HG02981 (cell line): ENCODE measurements at regions not wholly inside any gene's neighbourhood (a gene's known extent, or its start where the extent isn't known, plus 50 kb on each side); places are given as distances from the start of the nearest gene placed in this dataset.

Experiments
- ATAC-seq: cut with Tn5 transposase; IDR thresholded peaks from one replicate; pipeline ENCODE4 v1.9.1; 2021; ENCODE audit warnings: mild to moderate bottlenecking, moderate library complexity; ENCODE audit not compliant: unreplicated experiment

DNA sequence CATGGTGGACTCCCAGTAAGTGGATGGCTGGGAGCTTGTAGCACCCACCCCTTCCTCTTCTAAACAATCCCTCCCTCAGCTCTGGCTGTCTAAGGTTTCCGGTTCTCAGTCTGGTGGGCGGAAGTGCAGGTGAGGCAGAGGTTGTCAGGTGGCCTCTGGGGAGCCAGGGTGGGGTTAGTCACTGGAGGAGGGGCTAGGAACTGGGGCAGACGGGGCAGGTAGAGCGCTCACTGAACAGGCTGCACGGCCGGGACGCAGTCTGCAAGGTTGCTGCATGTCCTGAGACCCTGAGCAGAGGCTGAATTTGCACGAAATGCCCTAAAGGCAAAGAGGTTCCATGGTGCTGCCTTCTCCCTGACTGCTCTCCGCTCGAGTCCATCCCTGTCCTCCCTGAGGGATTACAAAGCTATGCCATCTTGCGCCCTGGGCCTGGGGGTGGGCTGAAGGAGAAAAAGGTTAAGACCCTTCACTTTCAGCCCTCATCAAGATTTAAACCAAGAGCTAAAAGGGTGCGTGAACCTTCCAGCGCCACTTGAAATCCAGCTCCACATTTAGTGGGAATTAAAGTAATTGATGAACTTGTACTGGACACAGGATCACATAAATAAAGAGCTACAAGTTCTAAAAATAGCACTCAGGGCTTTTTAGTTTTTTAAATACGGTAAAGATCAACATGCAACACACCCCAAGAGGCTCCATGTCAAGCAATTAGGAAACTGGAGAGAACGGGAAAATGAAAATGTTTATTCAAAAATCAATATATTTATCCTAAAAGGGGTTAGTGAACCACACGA lies 62.3 kb upstream of the CTBP2 start:
- ATAC-seq = no peak

DNA sequence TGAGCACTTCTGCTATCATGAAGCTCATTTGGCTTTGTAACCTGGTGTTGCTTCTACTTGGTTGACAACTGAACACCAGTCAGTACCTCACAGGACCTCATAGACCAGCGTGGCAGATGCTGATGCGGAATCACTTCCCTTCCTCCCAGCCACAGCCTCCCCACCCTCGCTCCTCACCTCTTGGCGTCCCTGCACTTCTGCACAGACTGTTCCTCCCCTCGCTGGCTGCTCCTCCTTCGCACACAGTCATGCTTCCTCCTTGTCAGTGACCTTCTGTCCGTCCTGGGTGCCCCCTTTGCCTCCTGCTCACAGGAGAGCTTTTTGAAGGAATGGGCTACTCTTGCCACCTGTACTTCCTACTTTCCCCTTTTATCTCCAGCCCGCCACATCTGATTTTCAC lies 61.4 kb upstream of the CTBP2 start:
- ATAC-seq = no peak

DNA sequence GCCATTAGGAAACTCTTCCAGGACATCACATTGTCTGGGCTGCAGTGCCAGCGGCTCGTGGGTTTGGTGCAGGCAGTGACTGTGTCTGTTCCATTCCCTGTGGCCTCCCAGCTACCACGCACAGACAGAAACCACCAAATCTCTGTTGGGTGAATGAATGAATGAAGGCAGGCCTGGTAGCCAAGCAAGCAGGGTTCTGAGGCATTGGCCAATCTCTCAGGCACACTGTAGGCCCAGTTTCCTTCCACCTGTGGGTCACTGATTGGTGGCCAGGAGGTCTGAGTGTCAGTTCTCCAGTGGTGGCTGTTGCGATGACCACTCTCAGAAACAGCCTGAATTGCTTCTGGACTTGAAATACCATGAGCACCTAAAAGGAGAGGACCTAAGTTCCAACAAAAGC lies 59.4 kb upstream of the CTBP2 start:
- no peak for ATAC-seq

DNA sequence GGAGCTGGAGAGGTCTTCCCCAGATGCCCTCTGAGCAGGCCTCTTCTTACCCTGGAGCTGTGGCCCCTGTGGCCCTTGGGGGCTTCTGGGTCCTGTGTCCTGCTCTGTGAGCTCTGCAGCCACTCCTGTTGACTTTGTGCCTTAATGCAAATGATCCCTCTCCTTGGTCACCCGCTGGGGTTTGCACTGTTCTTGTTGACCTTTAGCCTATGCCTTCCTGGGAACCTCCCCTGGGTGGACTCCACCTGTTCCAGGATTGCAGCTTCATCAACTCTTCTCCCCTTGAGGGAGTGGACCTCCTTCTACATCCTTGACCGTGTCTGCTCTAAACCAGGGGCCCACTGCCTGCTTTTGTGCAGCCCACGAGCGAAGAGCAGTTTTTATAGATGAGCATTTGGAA lies 58.6 kb upstream of the CTBP2 start:
- ATAC-seq = no peak

DNA sequence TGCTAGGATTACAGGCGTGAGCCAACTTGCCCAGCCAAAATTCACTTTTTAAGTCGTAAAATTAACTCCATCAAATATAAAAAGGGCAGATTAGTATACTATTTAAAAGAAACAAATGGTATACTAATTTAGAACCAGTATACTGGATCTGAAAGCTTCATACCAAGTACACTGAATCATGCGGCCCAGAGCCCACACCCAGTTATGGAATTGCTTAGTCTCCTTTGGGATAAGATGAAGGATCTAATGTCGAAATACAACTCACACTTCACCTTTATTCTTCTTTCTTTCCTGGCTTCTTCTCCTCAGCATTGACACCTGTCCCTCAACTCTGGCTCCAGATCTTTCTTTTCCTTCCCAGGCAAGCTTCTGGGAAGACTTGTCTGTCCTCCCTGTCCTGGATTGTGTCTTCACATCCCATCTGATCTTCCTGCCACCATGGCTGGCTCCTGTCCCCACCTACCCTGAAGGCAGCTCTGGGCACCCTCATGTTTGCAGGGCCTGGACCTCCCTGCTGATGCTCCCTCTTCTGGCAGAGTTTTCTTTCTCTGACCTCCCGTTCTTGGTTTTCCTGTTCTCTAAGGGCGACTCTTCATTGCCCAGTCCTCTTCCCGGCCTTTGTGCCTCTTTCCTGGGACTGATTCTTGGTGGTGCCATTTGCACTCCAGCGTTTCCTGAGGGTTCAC lies 57.8 kb upstream of the CTBP2 start:
- ATAC-seq = no peak

DNA sequence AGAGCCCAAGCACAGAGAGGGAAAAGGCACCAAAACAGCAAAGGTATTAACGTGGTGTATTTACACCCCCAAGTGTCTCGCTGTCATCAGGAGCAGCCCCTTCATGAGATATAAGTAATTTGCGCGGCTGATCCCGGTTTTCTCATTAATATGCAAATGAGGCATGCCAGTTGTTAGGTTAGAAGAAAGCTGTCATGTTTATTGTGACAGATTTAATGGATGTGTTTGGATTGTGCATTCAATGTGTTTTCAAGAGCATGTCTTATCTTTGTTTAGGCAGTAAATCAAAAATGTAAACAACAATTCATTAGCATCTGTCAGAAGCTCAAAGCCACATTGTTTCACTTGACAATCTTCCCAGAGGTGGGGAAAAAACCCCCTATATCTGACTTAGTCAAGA lies 56.5 kb upstream of the CTBP2 start:
- ATAC-seq = no peak

DNA sequence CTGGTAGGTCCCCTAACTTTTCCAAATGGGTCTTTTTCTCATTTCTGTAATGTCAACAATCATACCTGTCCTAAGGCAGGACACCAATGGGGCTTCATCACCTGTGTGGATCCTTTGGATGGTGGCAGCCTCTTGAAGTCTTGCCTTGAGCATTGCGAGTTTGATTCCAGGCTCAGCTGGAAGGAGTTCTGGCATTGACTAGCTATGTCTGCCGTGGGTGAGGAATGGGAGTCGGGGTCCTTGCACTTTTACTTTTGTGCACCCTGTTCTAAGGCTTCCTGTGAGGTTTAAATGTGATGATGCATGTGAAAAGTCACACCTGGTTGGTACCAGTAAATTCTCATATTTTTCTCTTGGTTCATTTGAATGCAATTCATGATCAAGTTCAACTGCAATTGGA lies 55.9 kb upstream of the CTBP2 start:
- ATAC-seq = no peak

DNA sequence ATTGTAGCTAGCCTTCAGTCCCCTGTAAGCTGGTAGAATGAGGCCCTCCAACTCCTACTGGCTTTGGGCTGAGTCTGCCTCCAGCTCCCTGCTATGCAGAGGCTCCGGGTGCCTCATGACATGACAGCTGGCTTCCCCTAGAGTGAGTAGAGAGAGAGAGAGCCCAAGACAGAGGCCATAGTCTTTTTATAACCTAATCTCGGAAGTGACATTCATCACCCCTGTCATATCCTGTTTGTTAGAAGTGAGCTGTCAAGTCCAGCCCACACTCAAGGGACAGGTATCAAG lies 53.9 kb upstream of the CTBP2 start:
- ATAC-seq = no peak

DNA sequence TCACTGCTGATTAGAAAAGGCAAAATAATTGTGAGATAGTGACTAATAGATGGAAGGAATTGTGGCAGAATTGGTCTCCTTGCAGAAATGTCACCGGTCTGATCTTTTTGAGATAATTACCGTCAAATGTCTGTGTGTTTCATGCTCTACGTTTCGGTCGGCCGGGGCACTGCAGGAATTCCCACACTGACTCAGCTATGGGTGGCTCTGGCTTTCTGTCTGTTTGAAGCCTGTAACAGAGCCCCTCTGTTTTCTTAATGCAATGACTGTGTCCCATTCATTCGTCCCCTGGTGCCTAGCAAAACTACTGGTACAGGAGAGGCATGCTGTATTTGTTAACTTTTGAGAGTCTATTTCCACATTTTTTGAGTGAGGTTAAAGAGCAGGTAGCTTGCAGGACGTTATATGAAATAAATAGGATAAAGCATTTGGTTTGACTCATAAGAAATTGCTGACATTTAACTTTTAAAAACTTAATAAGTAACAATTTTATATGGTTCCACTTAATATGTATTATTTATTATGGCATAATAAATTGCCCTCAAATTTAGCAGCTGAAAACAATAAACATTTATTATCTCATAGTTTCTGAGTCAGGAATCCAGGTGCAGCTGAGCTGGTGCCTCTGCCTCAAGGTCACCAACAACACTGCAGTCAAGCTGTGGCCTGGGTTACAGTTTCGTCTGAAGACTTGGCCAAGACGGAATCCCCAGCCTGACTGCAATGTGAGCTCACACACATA lies 53.3 kb upstream of the CTBP2 start:
- ATAC-seq = no peak

DNA sequence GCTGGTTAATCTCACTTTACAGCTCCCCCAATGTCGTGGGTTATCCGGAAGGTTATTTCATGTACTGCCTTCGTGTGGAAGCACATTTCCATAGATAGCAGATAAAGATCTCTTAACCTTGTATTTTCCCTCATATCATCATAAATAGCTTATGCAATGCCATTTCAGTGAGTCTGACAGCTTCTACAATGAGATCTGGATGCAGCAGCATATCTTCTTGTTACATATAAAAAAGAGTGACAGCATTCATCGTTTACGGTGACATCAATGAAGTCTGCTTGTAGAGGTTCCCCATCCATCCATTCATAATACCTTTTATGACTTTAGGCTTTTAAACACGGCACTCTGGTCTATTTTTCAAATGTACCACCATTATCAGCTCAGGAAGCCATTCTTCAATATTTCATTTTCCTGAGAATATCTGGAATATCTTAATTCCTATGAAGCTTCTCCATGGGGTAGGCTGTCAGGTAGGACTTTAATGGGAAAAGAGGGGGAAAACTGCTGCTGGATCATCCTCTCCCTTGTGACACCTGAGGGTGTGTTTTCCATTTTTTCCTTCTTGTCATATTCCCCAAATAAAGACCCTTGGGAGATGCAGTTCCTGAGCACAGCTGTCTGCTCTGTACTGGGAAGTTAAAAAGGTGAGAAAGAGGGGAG lies 51.9 kb upstream of the CTBP2 start:
- ATAC-seq = no peak
